ENCODE measurements at regions not wholly inside any gene's neighbourhood (a gene's known extent, or its start where the extent isn't known, plus 50 kb on each side); places are given as distances from the start of the nearest gene placed in this dataset.

DNA sequence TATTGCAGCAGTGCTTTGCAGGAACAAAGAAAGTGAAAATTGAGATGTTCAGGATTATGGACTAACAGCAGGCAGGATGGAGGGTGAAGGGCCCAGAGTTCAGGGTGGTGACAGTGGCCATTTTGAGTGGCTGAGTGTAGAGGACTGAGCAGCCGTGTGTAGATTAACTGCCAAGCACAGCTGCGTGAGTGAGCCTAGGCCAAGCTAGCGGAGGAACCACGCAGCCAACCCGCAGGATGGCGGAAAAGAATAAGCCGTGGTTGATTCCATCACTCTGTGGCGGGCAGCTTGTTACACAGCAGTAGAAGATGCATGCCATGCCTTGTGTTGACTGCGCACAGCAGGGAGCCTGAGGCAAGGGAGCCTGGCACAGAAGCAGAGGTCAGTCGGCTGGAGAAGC, 102.5 kb upstream of the KIF26B start:
- no peaks in the 10 kb centered on the region for H3K79me2 ChIP-seq (ENCODE audit: insufficient read depth, low read length)
- TF ChIP-seq, protein P1, sequence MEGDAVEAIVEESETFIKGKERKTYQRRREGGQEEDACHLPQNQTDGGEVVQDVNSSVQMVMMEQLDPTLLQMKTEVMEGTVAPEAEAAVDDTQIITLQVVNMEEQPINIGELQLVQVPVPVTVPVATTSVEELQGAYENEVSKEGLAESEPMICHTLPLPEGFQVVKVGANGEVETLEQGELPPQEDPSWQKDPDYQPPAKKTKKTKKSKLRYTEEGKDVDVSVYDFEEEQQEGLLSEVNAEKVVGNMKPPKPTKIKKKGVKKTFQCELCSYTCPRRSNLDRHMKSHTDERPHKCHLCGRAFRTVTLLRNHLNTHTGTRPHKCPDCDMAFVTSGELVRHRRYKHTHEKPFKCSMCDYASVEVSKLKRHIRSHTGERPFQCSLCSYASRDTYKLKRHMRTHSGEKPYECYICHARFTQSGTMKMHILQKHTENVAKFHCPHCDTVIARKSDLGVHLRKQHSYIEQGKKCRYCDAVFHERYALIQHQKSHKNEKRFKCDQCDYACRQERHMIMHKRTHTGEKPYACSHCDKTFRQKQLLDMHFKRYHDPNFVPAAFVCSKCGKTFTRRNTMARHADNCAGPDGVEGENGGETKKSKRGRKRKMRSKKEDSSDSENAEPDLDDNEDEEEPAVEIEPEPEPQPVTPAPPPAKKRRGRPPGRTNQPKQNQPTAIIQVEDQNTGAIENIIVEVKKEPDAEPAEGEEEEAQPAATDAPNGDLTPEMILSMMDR (IDR thresholded peaks at IDR 0.05; ENCODE audit: borderline replicate concordance, extremely low read depth, low read length, poor library complexity, severe bottlenecking): no peak
- TF ChIP-seq EZH2 (IDR thresholded peaks at IDR 0.05; ENCODE audit: borderline replicate concordance, low read depth, low read length, severe bottlenecking): no peak
- H4K20me1 ChIP-seq (ENCODE audit: insufficient read depth, low read length): no peaks in the 10 kb centered on the region
- peak; percentile 15 for DNase-seq
- H3K9ac ChIP-seq (ENCODE audit: low read depth, low read length): no peak overlapping the region
- no peak overlapping the region for H3K4me3 ChIP-seq (ENCODE audit: low read depth in 1 of 2, low read length in 2 of 2)
- H2AFZ ChIP-seq (ENCODE audit: low read depth, low read length): no peak overlapping the region
- H3K36me3 ChIP-seq (ENCODE audit: insufficient read depth, low read length): no peaks in the 10 kb centered on the region
- H3K27me3 ChIP-seq (ENCODE audit: insufficient read depth, low read length, poor library complexity): no peaks in the 10 kb centered on the region
- no peaks in the 10 kb centered on the region for H3K9me3 ChIP-seq (ENCODE audit: insufficient read depth, low read length, severe bottlenecking)
- H3K27ac ChIP-seq (ENCODE audit: low read length): no peak overlapping the region
- H3K4me2 ChIP-seq (ENCODE audit: insufficient read depth, low read length): no peak overlapping the region
- peak; percentile 57 for ATAC-seq (ENCODE audit: insufficient read depth, low read depth)
- H3K4me1 ChIP-seq (ENCODE audit: insufficient read depth, low read length): no peaks in the 10 kb centered on the region

DNA sequence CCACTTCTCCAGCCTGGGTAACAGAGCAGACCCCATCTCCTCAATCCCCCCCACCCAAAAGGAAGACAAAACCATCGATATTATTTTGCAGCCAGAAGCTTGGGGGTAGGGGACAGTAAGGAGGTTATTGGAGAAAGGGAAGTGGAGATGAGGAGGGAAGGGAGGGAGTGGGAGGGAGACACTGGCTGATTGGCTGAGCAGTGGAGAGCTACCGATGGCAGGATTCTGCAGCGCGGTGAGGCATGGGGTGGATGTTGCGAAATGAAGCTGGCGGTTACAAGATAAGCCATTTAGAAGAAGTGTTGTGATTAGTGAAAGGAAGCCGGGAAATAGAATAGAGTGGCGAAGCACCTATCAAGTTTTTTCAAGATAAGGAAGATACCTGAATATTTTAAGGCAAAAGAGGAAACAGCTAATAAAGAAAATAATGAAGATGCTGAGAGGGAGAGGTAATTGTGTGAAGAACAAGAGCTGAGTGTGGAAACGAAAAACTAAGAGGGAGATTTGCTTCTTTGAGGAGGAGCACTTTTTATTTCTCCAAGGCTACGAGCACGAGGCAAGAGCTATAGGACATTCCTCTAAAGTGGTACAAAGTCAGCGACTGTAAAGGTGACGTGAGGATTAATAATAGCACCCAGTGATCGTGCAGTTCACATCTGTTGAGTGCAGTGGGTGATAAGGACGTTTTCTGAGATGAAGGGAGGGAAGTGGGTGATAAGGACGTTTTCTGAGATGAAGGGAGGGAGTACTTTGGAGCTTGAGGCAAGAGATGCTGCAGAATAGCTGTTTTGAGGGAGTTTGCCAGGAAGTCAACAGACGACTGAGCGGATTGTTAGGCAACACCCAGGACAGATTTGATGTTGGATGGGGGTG, 103.2 kb upstream of the KIF26B start:
- Histone ChIP-seq H3K4me1 (ENCODE audit: insufficient read depth, low read length) (no peaks in the 10 kb centered on the region), H3K4me3 (ENCODE audit: low read depth in 1 of 2, low read length in 2 of 2) (no peak overlapping the region), H3K4me2 (ENCODE audit: insufficient read depth, low read length) (no peak overlapping the region), H3K36me3 (ENCODE audit: insufficient read depth, low read length) (no peaks in the 10 kb centered on the region), H4K20me1 (ENCODE audit: insufficient read depth, low read length) (no peaks in the 10 kb centered on the region), H3K79me2 (ENCODE audit: insufficient read depth, low read length) (no peaks in the 10 kb centered on the region), H3K27ac (ENCODE audit: low read length) (no peak overlapping the region), H3K9ac (ENCODE audit: low read depth, low read length) (no peak overlapping the region), H2AFZ (ENCODE audit: low read depth, low read length) (no peak overlapping the region), H3K9me3 (ENCODE audit: insufficient read depth, low read length, severe bottlenecking) (no peaks in the 10 kb centered on the region), H3K27me3 (ENCODE audit: insufficient read depth, low read length, poor library complexity) (no peaks in the 10 kb centered on the region)
- no peak for TF ChIP-seq EZH2 (IDR thresholded peaks at IDR 0.05; ENCODE audit: borderline replicate concordance, low read depth, low read length, severe bottlenecking)
- TF ChIP-seq, protein P1 (IDR thresholded peaks at IDR 0.05; ENCODE audit: borderline replicate concordance, extremely low read depth, low read length, poor library complexity, severe bottlenecking): no peak
- DNase-seq (no peak), ATAC-seq (ENCODE audit: insufficient read depth, low read depth) (no peak)

DNA sequence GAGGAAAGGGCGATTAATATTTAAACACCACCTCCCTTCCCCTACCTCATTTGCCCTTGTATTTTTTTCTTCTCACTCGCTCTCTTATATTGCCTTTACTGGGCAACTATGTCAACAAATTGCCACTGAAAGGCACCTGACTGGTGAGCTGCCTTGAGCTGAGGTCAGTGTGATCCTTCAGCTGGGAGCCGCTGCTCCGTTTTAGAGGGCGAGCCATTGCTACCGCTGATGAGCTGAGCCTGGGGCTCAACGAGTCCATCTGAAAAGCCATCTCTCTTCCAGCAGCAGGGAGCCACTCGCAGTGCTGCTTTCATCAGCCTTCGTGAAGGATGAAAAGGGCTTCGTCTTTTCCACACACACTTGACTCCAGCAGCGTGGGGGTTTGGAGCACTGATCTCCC, 108.0 kb upstream of the KIF26B start:
- H3K79me2 ChIP-seq (ENCODE audit: insufficient read depth, low read length): no peaks in the 10 kb centered on the region
- no peaks in the 10 kb centered on the region for H3K4me1 ChIP-seq (ENCODE audit: insufficient read depth, low read length)
- no peaks in the 10 kb centered on the region for H4K20me1 ChIP-seq (ENCODE audit: insufficient read depth, low read length)
- H3K9me3 ChIP-seq (ENCODE audit: insufficient read depth, low read length, severe bottlenecking): no peaks in the 10 kb centered on the region
- DNase-seq (no peak), ATAC-seq (ENCODE audit: insufficient read depth, low read depth) (no peak)
- H3K4me3 ChIP-seq (ENCODE audit: low read depth in 1 of 2, low read length in 2 of 2): no peak overlapping the region
- H3K27me3 ChIP-seq (ENCODE audit: insufficient read depth, low read length, poor library complexity): no peaks in the 10 kb centered on the region
- no peak overlapping the region for H3K4me2 ChIP-seq (ENCODE audit: insufficient read depth, low read length)
- no peak overlapping the region for H3K27ac ChIP-seq (ENCODE audit: low read length)
- no peak for TF ChIP-seq EZH2 (IDR thresholded peaks at IDR 0.05; ENCODE audit: borderline replicate concordance, low read depth, low read length, severe bottlenecking)
- TF ChIP-seq, protein P1 (IDR thresholded peaks at IDR 0.05; ENCODE audit: borderline replicate concordance, extremely low read depth, low read length, poor library complexity, severe bottlenecking): no peak
- no peaks in the 10 kb centered on the region for H3K36me3 ChIP-seq (ENCODE audit: insufficient read depth, low read length)
- H2AFZ ChIP-seq (ENCODE audit: low read depth, low read length): no peak overlapping the region
- H3K9ac ChIP-seq (ENCODE audit: low read depth, low read length): no peak overlapping the region
